ENCODE measurements at regions not wholly inside any gene's neighbourhood (a gene's known extent, or its start where the extent isn't known, plus 50 kb on each side); places are given as distances from the start of the nearest gene placed in this dataset.

DNA sequence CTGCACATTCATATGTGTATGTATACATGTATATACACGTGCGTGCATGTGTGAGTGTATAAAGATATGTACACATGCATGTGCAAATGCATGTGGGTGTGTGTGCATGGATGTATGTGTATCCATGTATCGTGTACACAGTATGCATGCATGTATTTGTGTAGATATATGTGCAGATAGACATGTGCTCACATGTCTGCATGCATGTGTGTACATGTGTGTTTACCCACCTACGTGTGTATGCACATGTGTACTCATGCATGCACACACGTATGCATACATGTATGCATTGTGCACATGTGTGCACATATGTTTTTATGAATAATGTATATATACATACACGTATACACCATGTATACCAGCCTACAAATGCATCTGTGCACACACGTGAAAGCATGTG, 80.3 kb upstream of the ZNF322 start:
- SMC1A ChIA-PET (ENCODE audit: uncharacterized antibody, unreplicated experiment) = no interaction called here
- Histone ChIP-seq H3K9ac (ENCODE audit: control insufficient read depth, insufficient read depth, low read length) (no peak overlapping the region), H3K4me3 (no peak overlapping the region), H3K36me3 (ENCODE audit: control insufficient read depth in 2 of 2, insufficient read depth in 2 of 2, low read length in 1 of 2) (no peaks in the 10 kb centered on the region), H3K79me2 (ENCODE audit: control insufficient read depth, insufficient read depth, low read length) (no peaks in the 10 kb centered on the region), H3K9me3 (replicated peaks; ENCODE audit: control insufficient read depth, insufficient read depth, low read length) (no peaks in the 10 kb centered on the region; the same call in 1 of the 3 replicates), H4K20me1 (ENCODE audit: control insufficient read depth, insufficient read depth) (no peaks in the 10 kb centered on the region), H3K4me1 (ENCODE audit: control insufficient read depth, insufficient read depth, low read length) (no peaks in the 10 kb centered on the region), H3K4me2 (ENCODE audit: control insufficient read depth, insufficient read depth) (no peak overlapping the region), H3K27ac (ENCODE audit: control insufficient read depth, insufficient read depth) (no peak overlapping the region), H2AFZ (ENCODE audit: control insufficient read depth, low read depth, low read length) (no peak overlapping the region), H3K27me3 (replicated peaks in 1 of 2; ENCODE audit: control insufficient read depth in 2 of 2, insufficient read depth in 2 of 2, low read length in 1 of 2) (no peaks in the 10 kb centered on the region)
- no peak for ATAC-seq
- RAD21 ChIA-PET (ENCODE audit: unreplicated experiment) = no interaction called here
- POLR2A ChIA-PET = no interaction called here
- CTCF ChIA-PET = no interaction called here
- no TSS peak for BruUV-seq (replicated peaks)
- 49% methylated on average over 7 of the region's 7 CpGs for WGBS (ENCODE audit: insufficient coverage, insufficient replicate concordance, low lambda C conversion rate, missing lambda C conversion rate)
- FAIRE-seq = no peak
- in situ Hi-C loops (cut with MboI) = no loop called here
- no peak for DNase-seq (ENCODE audit: low read depth, low spot score)
- intact Hi-C loops (cut with micrococcal nuclease; ENCODE audit: unreplicated experiment) = no loop called here
- TF ChIP-seq IKZF2 (IDR thresholded peaks at IDR 0.05) = no peak
- TF ChIP-seq KAT2A (conservative IDR thresholded peaks at IDR 0.05; ENCODE audit: control insufficient read depth, low read depth, low read length) = no peak
- no peak for TF ChIP-seq CREM (IDR thresholded peaks at IDR 0.05; ENCODE audit: low read depth)
- TF ChIP-seq EZH2 (IDR thresholded peaks at IDR 0.05; ENCODE audit: borderline replicate concordance, control insufficient read depth, low read depth, low read length) = no peak
- no peak for TF ChIP-seq HDAC2 (IDR thresholded peaks at IDR 0.05)
- no peak for TF ChIP-seq CHD4 (IDR thresholded peaks at IDR 0.05)
- TF ChIP-seq MYC (IDR thresholded peaks at IDR 0.05; ENCODE audit: insufficient read depth, insufficient read length, insufficient replicate concordance, low read length, severe bottlenecking) = no peak
- no peak for TF ChIP-seq KLF5 (IDR thresholded peaks at IDR 0.05; ENCODE audit: partially characterized antibody)
- TF ChIP-seq, protein P1, sequence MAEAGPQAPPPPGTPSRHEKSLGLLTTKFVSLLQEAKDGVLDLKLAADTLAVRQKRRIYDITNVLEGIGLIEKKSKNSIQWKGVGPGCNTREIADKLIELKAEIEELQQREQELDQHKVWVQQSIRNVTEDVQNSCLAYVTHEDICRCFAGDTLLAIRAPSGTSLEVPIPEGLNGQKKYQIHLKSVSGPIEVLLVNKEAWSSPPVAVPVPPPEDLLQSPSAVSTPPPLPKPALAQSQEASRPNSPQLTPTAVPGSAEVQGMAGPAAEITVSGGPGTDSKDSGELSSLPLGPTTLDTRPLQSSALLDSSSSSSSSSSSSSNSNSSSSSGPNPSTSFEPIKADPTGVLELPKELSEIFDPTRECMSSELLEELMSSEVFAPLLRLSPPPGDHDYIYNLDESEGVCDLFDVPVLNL (IDR thresholded peaks at IDR 0.05; ENCODE audit: low read depth, low read length) = no peak
- no peak for TF ChIP-seq CBX5 (IDR thresholded peaks at IDR 0.05; ENCODE audit: low read depth)
- no peak for TF ChIP-seq RB1 (IDR thresholded peaks at IDR 0.05; ENCODE audit: borderline replicate concordance)
- TF ChIP-seq SRF (IDR thresholded peaks at IDR 0.05; ENCODE audit: low read depth in 2 of 2, low read length in 2 of 2) = no peak
- TF ChIP-seq JUNB (IDR thresholded peaks at IDR 0.05) = no peak
- TF ChIP-seq FOXK2 (IDR thresholded peaks at IDR 0.05) = no peak
- TF ChIP-seq CHD2 (IDR thresholded peaks at IDR 0.05; ENCODE audit: borderline replicate concordance, low read depth, low read length) = no peak
- TF ChIP-seq RFX5 (IDR thresholded peaks at IDR 0.05; ENCODE audit: low read depth, low read length) = no peak
- TF ChIP-seq TAF1 (IDR thresholded peaks at IDR 0.05; ENCODE audit: borderline replicate concordance, low read depth, low read length) = no peak
- TF ChIP-seq RBBP5 (conservative IDR thresholded peaks at IDR 0.05) = no peak
- no peak for TF ChIP-seq BACH1 (IDR thresholded peaks at IDR 0.05; ENCODE audit: borderline replicate concordance)
- TF ChIP-seq, protein P2, sequence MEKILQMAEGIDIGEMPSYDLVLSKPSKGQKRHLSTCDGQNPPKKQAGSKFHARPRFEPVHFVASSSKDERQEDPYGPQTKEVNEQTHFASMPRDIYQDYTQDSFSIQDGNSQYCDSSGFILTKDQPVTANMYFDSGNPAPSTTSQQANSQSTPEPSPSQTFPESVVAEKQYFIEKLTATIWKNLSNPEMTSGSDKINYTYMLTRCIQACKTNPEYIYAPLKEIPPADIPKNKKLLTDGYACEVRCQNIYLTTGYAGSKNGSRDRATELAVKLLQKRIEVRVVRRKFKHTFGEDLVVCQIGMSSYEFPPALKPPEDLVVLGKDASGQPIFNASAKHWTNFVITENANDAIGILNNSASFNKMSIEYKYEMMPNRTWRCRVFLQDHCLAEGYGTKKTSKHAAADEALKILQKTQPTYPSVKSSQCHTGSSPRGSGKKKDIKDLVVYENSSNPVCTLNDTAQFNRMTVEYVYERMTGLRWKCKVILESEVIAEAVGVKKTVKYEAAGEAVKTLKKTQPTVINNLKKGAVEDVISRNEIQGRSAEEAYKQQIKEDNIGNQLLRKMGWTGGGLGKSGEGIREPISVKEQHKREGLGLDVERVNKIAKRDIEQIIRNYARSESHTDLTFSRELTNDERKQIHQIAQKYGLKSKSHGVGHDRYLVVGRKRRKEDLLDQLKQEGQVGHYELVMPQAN (conservative IDR thresholded peaks at IDR 0.05) = no peak
